ENCODE measurements at regions not wholly inside any gene's neighbourhood (a gene's known extent, or its start where the extent isn't known, plus 50 kb on each side); places are given as distances from the start of the nearest gene placed in this dataset.
"Not testable (repeated sequence)": the region's sequence is repeated elsewhere in the genome, so short reads cannot be mapped to it uniquely, and the experiment has no call there.

- FAIRE-seq (no peak), DNase-seq (ENCODE audit: insufficient read length, low spot score) (no peak)
- TF ChIP-seq POU2F2 (IDR thresholded peaks at IDR 0.05; ENCODE audit: low read depth, low read length) (no peak), POLR2A (IDR thresholded peaks at IDR 0.05; ENCODE audit: low read depth, low read length) (no peak), SPI1 (IDR thresholded peaks at IDR 0.05; ENCODE audit: low read depth, low read length) (no peak), PAX5 (IDR thresholded peaks at IDR 0.05; ENCODE audit: insufficient read depth, low read length, severe bottlenecking) (no peak)
Observed at GRCh38 chr3:177374323-177374722, 177.0 kb upstream of the TBL1XR1 start.

DNA sequence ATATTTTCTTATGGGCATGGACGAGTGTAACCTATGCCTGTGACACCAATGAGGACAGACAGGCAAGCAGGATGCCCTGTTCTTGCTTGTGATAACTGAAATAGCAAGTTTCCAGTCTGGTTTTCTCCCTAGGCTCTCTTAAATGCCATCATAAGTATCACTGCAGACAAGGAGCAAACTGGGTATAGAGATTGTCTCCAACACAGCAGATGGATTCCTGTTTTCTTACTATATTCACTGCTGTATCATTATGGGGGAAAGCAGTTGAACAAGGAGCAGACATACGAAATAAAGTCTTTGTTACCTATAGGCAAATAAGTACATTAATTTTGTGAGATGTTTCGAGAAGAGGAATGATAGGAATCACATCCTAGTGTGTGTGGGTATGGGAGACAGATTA is 178.0 kb upstream of the TBL1XR1 start:
- no peak for TF ChIP-seq SPI1 (IDR thresholded peaks at IDR 0.05; ENCODE audit: low read depth, low read length)
- TF ChIP-seq PAX5 (IDR thresholded peaks at IDR 0.05; ENCODE audit: insufficient read depth, low read length, severe bottlenecking), result no peak
- no peak for TF ChIP-seq POU2F2 (IDR thresholded peaks at IDR 0.05; ENCODE audit: low read depth, low read length)
- TF ChIP-seq TAF1 (IDR thresholded peaks at IDR 0.05; ENCODE audit: low read depth, low read length), result no peak
- no peak for TF ChIP-seq POLR2AphosphoS5 (IDR thresholded peaks at IDR 0.05; ENCODE audit: low read depth, low read length)
- TF ChIP-seq POLR2A (IDR thresholded peaks at IDR 0.05; ENCODE audit: low read depth, low read length), result no peak
- DNase-seq (ENCODE audit: insufficient read length, low spot score) (no peak), FAIRE-seq (no peak)

GRCh38 chr3:177377166-177377565 is 179.9 kb upstream of the TBL1XR1 start:
- TF ChIP-seq SPI1 (IDR thresholded peaks at IDR 0.05; ENCODE audit: low read depth, low read length), result no peak
- no peak for TF ChIP-seq POLR2AphosphoS5 (IDR thresholded peaks at IDR 0.05; ENCODE audit: low read depth, low read length)
- no peak for TF ChIP-seq PAX5 (IDR thresholded peaks at IDR 0.05; ENCODE audit: insufficient read depth, low read length, severe bottlenecking)
- TF ChIP-seq POU2F2 (IDR thresholded peaks at IDR 0.05; ENCODE audit: low read depth, low read length), result no peak
- no peak for TF ChIP-seq POLR2A (IDR thresholded peaks at IDR 0.05; ENCODE audit: low read depth, low read length)
- TF ChIP-seq TAF1 (IDR thresholded peaks at IDR 0.05; ENCODE audit: low read depth, low read length), result no peak
- FAIRE-seq (peak; percentile 56), DNase-seq (ENCODE audit: insufficient read length, low spot score) (no peak)

DNA sequence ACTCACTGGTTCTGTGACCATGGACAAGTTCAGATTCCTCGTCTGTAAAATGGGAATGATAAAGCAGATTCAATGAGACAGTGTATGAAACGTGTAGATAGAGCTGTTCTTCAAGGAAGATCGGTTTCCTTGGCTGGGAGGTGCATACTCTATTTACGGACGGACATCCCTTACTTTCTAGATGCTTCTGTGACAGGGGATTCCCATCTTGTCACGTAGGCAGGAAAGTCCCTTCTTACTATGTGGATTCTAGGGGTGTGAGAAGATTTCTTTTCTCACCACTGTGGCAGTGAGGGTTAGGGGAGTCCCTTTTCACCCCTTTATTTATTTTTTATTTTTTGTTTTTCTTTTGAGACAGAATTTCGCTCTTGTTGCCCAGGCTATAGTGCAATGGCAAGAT is 180.9 kb upstream of the TBL1XR1 start:
- no peak for DNase-seq (ENCODE audit: insufficient read length, low spot score)
- peak; percentile 26 for FAIRE-seq
- TF ChIP-seq TAF1 (IDR thresholded peaks at IDR 0.05; ENCODE audit: low read depth, low read length), result no peak
- TF ChIP-seq PAX5 (IDR thresholded peaks at IDR 0.05; ENCODE audit: insufficient read depth, low read length, severe bottlenecking), result no peak
- TF ChIP-seq SPI1 (IDR thresholded peaks at IDR 0.05; ENCODE audit: low read depth, low read length), result no peak
- TF ChIP-seq POU2F2 (IDR thresholded peaks at IDR 0.05; ENCODE audit: low read depth, low read length), result no peak
- no peak for TF ChIP-seq POLR2A (IDR thresholded peaks at IDR 0.05; ENCODE audit: low read depth, low read length)
- TF ChIP-seq POLR2AphosphoS5 (IDR thresholded peaks at IDR 0.05; ENCODE audit: low read depth, low read length), result no peak

- TF ChIP-seq POLR2A (IDR thresholded peaks at IDR 0.05; ENCODE audit: low read depth, low read length), result no peak
- TF ChIP-seq TAF1 (IDR thresholded peaks at IDR 0.05; ENCODE audit: low read depth, low read length), result no peak
- no peak for TF ChIP-seq POLR2AphosphoS5 (IDR thresholded peaks at IDR 0.05; ENCODE audit: low read depth, low read length)
- no peak for TF ChIP-seq PAX5 (IDR thresholded peaks at IDR 0.05; ENCODE audit: insufficient read depth, low read length, severe bottlenecking)
- TF ChIP-seq POU2F2 (IDR thresholded peaks at IDR 0.05; ENCODE audit: low read depth, low read length), result no peak
- no peak for TF ChIP-seq SPI1 (IDR thresholded peaks at IDR 0.05; ENCODE audit: low read depth, low read length)
- DNase-seq (ENCODE audit: insufficient read length, low spot score) (no peak), FAIRE-seq (no peak)
Observed at GRCh38 chr3:177379045-177379444, 181.8 kb upstream of the TBL1XR1 start.

- FAIRE-seq (no peak), DNase-seq (ENCODE audit: insufficient read length, low spot score) (no peak)
- TF ChIP-seq POLR2AphosphoS5 (IDR thresholded peaks at IDR 0.05; ENCODE audit: low read depth, low read length) (no peak), TAF1 (IDR thresholded peaks at IDR 0.05; ENCODE audit: low read depth, low read length) (no peak)
Observed at GRCh38 chr3:177381070-177381469, 183.8 kb upstream of the TBL1XR1 start.

- no peak for FAIRE-seq
- TF ChIP-seq TAF1 (IDR thresholded peaks at IDR 0.05; ENCODE audit: low read depth, low read length), result no peak
- no peak for TF ChIP-seq POLR2AphosphoS5 (IDR thresholded peaks at IDR 0.05; ENCODE audit: low read depth, low read length)
- TF ChIP-seq POU2F2 (IDR thresholded peaks at IDR 0.05; ENCODE audit: low read depth, low read length), result no peak
- no peak for TF ChIP-seq PAX5 (IDR thresholded peaks at IDR 0.05; ENCODE audit: insufficient read depth, low read length, severe bottlenecking)
- no peak for TF ChIP-seq SPI1 (IDR thresholded peaks at IDR 0.05; ENCODE audit: low read depth, low read length)
- TF ChIP-seq POLR2A (IDR thresholded peaks at IDR 0.05; ENCODE audit: low read depth, low read length), result no peak
- no peak for DNase-seq (ENCODE audit: insufficient read length, low spot score)
Observed at GRCh38 chr3:177382944-177383343, 185.7 kb upstream of the TBL1XR1 start.

DNA sequence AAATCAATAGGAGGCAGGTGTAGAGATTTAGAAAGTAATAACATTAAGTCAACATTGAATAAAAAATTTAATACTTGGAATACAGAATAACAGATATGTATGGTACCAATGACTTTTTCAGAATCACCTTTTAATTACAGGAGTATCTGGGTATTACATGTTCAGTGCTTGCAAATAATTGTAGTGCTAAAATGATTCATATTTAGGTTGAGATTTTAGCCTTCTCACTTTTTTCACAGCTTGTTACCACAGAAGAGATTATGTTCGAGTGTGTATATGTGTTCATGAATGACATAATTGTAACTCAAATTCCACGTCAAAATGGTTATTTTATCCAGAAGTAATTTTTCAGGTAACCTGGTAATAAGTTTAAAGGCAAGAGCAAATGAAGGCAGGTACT is 187.9 kb upstream of the TBL1XR1 start:
- TF ChIP-seq POLR2AphosphoS5 (IDR thresholded peaks at IDR 0.05; ENCODE audit: low read depth, low read length) (no peak), POLR2A (IDR thresholded peaks at IDR 0.05; ENCODE audit: low read depth, low read length) (no peak), SPI1 (IDR thresholded peaks at IDR 0.05; ENCODE audit: low read depth, low read length) (no peak), POU2F2 (IDR thresholded peaks at IDR 0.05; ENCODE audit: low read depth, low read length) (no peak), TAF1 (IDR thresholded peaks at IDR 0.05; ENCODE audit: low read depth, low read length) (no peak), PAX5 (IDR thresholded peaks at IDR 0.05; ENCODE audit: insufficient read depth, low read length, severe bottlenecking) (no peak)
- DNase-seq (ENCODE audit: insufficient read length, low spot score) (no peak), FAIRE-seq (no peak)

GRCh38 chr3:177385831-177386301 is 188.6 kb upstream of the TBL1XR1 start:
- TF ChIP-seq PAX5 (IDR thresholded peaks at IDR 0.05; ENCODE audit: insufficient read depth, low read length, severe bottlenecking) (no peak), POLR2AphosphoS5 (IDR thresholded peaks at IDR 0.05; ENCODE audit: low read depth, low read length) (no peak)
- no peak for DNase-seq (ENCODE audit: insufficient read length, low spot score)
- no peak for FAIRE-seq

GRCh38 chr3:177388209-177388608 is 190.9 kb upstream of the TBL1XR1 start:
- DNase-seq (ENCODE audit: insufficient read length, low spot score), result no peak
- no peak for FAIRE-seq
- no peak for TF ChIP-seq TAF1 (IDR thresholded peaks at IDR 0.05; ENCODE audit: low read depth, low read length)
- no peak for TF ChIP-seq PAX5 (IDR thresholded peaks at IDR 0.05; ENCODE audit: insufficient read depth, low read length, severe bottlenecking)
- TF ChIP-seq POU2F2 (IDR thresholded peaks at IDR 0.05; ENCODE audit: low read depth, low read length), result no peak
- TF ChIP-seq POLR2AphosphoS5 (IDR thresholded peaks at IDR 0.05; ENCODE audit: low read depth, low read length), result no peak
- no peak for TF ChIP-seq SPI1 (IDR thresholded peaks at IDR 0.05; ENCODE audit: low read depth, low read length)
- no peak for TF ChIP-seq POLR2A (IDR thresholded peaks at IDR 0.05; ENCODE audit: low read depth, low read length)

DNA sequence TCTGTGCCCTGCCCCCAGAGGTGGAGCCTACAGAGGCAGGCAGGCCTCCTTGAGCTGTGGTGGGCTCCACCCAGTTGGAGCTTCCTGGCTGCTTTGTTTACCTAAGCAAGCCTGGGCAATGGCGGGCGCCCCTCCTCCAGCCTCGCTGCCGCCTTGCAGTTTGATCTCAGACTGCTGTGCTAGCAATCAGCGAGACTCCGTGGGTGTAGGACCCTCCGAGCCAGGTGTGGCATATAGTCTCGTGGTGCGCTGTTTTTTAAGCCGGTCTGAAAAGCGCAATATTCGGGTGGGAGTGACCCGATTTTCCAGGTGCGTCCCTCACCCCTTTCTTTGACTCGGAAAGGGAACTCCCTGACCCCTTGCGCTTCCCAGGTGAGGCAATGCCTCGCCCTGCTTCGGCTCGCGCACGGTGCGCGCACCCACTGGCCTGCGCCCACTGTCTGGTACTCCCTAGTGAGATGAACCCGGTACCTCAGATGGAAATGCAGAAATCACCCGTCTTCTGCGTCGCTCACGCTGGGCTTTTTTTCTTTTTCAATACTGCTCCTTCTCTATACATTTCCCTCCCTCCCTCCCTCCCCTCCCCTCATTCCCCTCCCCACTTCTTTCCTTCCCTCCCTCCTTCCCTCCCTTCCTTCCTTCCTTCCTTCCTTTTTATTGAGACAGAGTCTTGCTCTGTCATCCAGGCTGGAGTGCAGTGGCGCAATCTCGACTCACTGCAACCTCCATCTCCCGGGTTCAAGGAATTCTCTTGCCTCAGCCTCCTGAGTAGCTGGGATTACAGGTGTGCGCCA is 197.1 kb upstream of the TBL1XR1 start:
- not testable (repeated sequence) for DNase-seq (ENCODE audit: insufficient read length, low spot score); FAIRE-seq

Data from GM12891 (cell line).